ENCODE measurements at regions not wholly inside any gene's neighbourhood (a gene's known extent, or its start where the extent isn't known, plus 50 kb on each side); places are given as distances from the start of the nearest gene placed in this dataset.

DNA sequence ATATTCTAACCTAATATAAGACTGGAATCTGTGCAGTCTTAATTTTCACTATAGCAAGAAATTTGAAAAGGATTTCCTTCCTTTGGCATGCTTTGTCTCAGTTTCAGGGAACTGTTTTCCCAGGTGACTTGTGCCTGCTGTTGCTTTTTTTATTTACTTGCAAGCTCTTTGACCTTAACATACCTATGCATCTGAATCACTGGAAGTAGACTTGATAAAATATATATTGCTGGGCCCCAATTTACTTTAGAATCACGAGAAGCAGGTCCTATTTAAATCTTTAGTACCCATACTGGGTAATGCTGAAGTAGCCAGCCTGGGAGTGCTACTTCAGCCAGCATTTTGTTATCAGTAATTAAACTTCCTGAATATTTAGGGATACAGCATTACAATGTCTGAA lies 257.9 kb upstream of the ALCAM start:
- DNase-seq (ENCODE audit: extremely low spot score, unreplicated experiment) = no peak
- Mint-ChIP-seq H3K36me3 (no peaks in the 10 kb centered on the region), H3K4me1 (ENCODE audit: unreplicated experiment) (peaks cover 3% of the 10 kb centered on the region), H3K4me3 (no peak overlapping the region), H3K9me3 (peaks cover 6% of the 10 kb centered on the region), H3K27me3 (no peaks in the 10 kb centered on the region), H3K27ac (no peak overlapping the region)
- TF ChIP-seq, protein P1, sequence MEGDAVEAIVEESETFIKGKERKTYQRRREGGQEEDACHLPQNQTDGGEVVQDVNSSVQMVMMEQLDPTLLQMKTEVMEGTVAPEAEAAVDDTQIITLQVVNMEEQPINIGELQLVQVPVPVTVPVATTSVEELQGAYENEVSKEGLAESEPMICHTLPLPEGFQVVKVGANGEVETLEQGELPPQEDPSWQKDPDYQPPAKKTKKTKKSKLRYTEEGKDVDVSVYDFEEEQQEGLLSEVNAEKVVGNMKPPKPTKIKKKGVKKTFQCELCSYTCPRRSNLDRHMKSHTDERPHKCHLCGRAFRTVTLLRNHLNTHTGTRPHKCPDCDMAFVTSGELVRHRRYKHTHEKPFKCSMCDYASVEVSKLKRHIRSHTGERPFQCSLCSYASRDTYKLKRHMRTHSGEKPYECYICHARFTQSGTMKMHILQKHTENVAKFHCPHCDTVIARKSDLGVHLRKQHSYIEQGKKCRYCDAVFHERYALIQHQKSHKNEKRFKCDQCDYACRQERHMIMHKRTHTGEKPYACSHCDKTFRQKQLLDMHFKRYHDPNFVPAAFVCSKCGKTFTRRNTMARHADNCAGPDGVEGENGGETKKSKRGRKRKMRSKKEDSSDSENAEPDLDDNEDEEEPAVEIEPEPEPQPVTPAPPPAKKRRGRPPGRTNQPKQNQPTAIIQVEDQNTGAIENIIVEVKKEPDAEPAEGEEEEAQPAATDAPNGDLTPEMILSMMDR (conservative IDR thresholded peaks at IDR 0.05) = no peak

DNA sequence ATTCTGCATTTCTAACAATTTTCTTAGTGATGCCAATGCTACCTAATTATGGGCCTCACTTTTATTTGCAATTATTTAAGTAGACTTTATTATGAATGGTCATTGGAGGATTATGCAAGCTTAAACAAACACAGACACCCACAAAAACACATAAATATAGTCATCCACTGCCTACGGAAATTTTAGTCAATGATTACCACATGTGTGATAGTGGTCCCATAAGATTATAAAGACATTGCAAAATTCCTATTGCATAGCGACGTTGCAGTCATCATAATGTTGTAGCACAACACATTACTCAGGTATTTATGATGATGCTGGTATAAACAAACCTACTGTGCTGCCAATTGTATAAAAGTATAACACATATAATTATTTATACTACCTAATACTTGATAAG lies 247.8 kb upstream of the ALCAM start:
- no peak overlapping the region for H3K27ac Mint-ChIP-seq
- no peaks in the 10 kb centered on the region for H3K4me1 Mint-ChIP-seq (ENCODE audit: unreplicated experiment)
- H3K27me3 Mint-ChIP-seq = no peaks in the 10 kb centered on the region
- TF ChIP-seq, protein P1 (conservative IDR thresholded peaks at IDR 0.05) = no peak
- H3K9me3 Mint-ChIP-seq = no peaks in the 10 kb centered on the region
- no peaks in the 10 kb centered on the region for H3K36me3 Mint-ChIP-seq
- H3K4me3 Mint-ChIP-seq = no peak overlapping the region
- no peak for DNase-seq (ENCODE audit: extremely low spot score, unreplicated experiment)

GRCh38 chr3:105119801-105120340 lies 246.8 kb upstream of the ALCAM start:
- H3K4me1 Mint-ChIP-seq (ENCODE audit: unreplicated experiment) = no peaks in the 10 kb centered on the region

GRCh38 chr3:105130911-105131310 lies 235.8 kb upstream of the ALCAM start:
- Mint-ChIP-seq H3K27me3 (no peaks in the 10 kb centered on the region), H3K9me3 (peaks cover 19% of the 10 kb centered on the region), H3K4me3 (no peak overlapping the region), H3K27ac (no peak overlapping the region), H3K4me1 (ENCODE audit: unreplicated experiment) (no peaks in the 10 kb centered on the region), H3K36me3 (peaks cover 5% of the 10 kb centered on the region)
- TF ChIP-seq, protein P1 (conservative IDR thresholded peaks at IDR 0.05) = no peak
- no peak for DNase-seq (ENCODE audit: extremely low spot score, unreplicated experiment)

More at GRCh38 chr3:105119801-105120340, 246.8 kb upstream of the ALCAM start:
- Mint-ChIP-seq H3K9me3 (no peaks in the 10 kb centered on the region), H3K4me3 (no peak overlapping the region), H3K36me3 (no peaks in the 10 kb centered on the region), H3K27me3 (no peaks in the 10 kb centered on the region), H3K27ac (no peak overlapping the region)
- DNase-seq (ENCODE audit: extremely low spot score, unreplicated experiment) = no peak
- TF ChIP-seq, protein P1 (conservative IDR thresholded peaks at IDR 0.05) = no peak

- Mint-ChIP-seq H3K27me3 (no peaks in the 10 kb centered on the region), H3K36me3 (no peaks in the 10 kb centered on the region), H3K27ac (no peak overlapping the region), H3K4me1 (ENCODE audit: unreplicated experiment) (no peaks in the 10 kb centered on the region), H3K4me3 (no peak overlapping the region), H3K9me3 (peaks cover 5% of the 10 kb centered on the region)
- no peak for DNase-seq (ENCODE audit: extremely low spot score, unreplicated experiment)
- TF ChIP-seq, protein P1 (conservative IDR thresholded peaks at IDR 0.05) = no peak
These were observed 228.8 kb upstream of the ALCAM start for GRCh38 chr3:105137911-105138310.

All from type B pancreatic cell (in vitro differentiated cells).